ENCODE measurements at regions not wholly inside any gene's neighbourhood (a gene's known extent, or its start where the extent isn't known, plus 50 kb on each side); places are given as distances from the start of the nearest gene placed in this dataset.
"Not testable (repeated sequence)": the region's sequence is repeated elsewhere in the genome, so short reads cannot be mapped to it uniquely, and the experiment has no call there.

DNA sequence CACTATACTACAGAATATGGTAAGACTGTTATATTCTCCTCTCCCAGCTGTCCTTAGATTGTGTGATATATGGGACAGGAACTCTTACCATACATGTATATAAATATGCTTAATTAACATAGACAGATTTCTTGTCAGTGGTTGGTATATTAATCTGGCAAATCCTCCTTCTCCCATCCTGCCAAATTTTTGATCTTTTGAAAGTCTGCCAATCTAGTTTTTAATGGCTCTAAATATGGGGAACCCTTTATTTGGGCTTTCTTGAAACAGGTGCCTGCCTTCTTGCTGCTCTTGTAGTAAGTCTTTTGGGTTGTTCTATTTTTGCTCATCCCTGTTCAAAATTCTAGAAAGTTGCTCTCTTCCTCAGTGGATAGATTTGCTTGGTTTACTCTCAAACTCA is 63.5 kb downstream of the SPATA31D1 start:
- Histone ChIP-seq H3K4me1 (no peaks in the 10 kb centered on the region), H3K36me3 (ENCODE audit: insufficient read depth in 1 of 2, low read depth in 1 of 2) (no peaks in the 10 kb centered on the region), H3K9me3 (no peaks in the 10 kb centered on the region), H3K27ac (no peak overlapping the region), H3K27me3 (ENCODE audit: insufficient read depth in 3 of 3, low read length in 2 of 3) (no peaks in the 10 kb centered on the region), H3K4me3 (no peak overlapping the region)
- intact Hi-C loops (cut with DNase I) = no loop called here
- DNase-seq (no peak), ATAC-seq (no peak)
- TF ChIP-seq, protein P1, sequence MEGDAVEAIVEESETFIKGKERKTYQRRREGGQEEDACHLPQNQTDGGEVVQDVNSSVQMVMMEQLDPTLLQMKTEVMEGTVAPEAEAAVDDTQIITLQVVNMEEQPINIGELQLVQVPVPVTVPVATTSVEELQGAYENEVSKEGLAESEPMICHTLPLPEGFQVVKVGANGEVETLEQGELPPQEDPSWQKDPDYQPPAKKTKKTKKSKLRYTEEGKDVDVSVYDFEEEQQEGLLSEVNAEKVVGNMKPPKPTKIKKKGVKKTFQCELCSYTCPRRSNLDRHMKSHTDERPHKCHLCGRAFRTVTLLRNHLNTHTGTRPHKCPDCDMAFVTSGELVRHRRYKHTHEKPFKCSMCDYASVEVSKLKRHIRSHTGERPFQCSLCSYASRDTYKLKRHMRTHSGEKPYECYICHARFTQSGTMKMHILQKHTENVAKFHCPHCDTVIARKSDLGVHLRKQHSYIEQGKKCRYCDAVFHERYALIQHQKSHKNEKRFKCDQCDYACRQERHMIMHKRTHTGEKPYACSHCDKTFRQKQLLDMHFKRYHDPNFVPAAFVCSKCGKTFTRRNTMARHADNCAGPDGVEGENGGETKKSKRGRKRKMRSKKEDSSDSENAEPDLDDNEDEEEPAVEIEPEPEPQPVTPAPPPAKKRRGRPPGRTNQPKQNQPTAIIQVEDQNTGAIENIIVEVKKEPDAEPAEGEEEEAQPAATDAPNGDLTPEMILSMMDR (IDR thresholded peaks at IDR 0.05) = no peak

DNA sequence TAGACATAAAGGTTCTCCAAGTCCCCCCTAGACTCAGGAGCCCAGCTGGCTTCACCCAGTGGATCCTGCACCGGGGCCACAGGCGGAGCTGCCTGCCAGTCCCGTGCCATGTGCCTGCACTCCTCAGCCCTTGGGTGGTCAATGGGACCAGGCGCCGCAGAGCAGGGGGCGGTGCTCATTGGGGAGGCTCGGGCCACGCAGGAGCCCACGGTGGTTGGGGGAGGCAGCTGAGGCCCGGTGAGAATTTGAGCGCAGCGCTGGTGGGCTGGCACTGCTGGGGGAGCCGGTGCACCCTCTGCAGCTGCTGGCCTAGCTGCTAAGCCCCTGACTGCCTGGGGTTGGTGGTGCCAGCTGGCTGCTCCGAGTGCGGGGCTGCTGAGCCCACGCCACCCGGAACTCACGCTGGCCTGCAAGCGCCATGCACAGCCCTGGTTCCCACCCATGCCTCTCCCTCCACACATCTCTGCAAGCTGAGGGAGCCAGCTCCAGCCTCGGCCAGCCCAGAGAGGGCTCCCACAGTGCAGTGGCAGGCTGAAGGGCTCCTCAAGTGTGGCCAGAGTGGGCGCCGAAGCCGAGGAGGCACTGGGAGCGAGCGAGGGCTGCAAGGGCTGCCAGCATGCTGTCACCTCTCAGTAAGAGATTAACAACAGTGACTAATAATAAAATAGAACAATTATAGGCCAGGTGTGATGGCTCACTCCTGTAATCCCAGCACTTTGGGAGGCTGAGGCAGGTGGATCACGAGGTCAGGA is 65.9 kb downstream of the SPATA31D1 start:
- Histone ChIP-seq H3K36me3 (ENCODE audit: insufficient read depth in 1 of 2, low read depth in 1 of 2) (no peaks in the 10 kb centered on the region), H3K4me3 (no peak overlapping the region), H3K27me3 (ENCODE audit: insufficient read depth in 3 of 3, low read length in 2 of 3) (no peaks in the 10 kb centered on the region), H3K9me3 (no peaks in the 10 kb centered on the region), H3K27ac (no peak overlapping the region), H3K4me1 (no peaks in the 10 kb centered on the region)
- intact Hi-C loops (cut with DNase I) = no loop called here
- ATAC-seq (no peak), DNase-seq (no peak)
- TF ChIP-seq, protein P1 (IDR thresholded peaks at IDR 0.05) = no peak
- WGBS, 3 donors = 96 to 97% (median 96%) methylated on average over 25 to 26 of the region's 26 CpGs

DNA sequence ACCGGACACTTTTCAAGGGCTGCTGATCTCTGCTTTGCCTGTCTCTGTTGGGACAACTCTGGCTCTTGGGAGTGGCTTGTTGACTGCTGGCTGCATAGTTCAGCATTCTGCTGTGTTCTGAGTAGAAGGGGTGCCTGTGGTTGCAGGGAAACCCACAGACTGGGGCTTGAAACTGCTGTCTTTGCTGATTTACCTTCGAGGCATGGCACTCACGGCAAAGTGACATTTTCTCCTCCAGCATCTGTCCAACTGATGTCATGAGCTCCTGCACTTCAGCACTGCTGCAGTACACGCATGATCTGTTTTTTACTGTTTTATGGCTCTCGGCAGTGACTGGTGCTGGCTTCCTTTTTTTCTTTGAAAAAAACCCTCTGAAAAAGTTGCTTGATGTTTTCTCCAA is 69.2 kb downstream of the SPATA31D1 start:
- DNase-seq (no peak), ATAC-seq (no peak)
- 66 to 74% (median 69%) methylated on average over 5 of the region's 5 CpGs for WGBS, 3 donors

DNA sequence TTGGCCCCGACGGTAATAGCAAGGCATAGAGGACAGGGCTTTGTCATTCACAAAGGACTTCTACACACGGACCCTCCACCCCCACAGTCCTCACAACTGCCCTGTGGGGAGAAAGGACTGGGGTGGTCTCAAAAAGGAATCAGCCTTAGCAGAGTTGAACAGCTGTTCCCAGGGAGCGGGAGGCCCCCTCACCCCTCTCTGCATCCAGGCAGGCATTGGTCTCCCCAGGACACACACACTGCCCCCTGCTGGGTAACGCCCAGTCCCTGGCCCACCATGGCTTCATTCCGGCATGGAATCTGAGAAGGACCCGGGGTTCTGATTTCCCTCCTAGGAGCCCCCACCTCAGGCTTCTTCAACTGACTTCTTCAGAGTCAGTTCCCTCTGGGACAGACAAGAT is 73.2 kb downstream of the SPATA31D1 start:
- H3K9me3 ChIP-seq; DNase-seq; H3K36me3 ChIP-seq (ENCODE audit: insufficient read depth in 1 of 2, low read depth in 1 of 2); H3K4me1 ChIP-seq; H3K4me3 ChIP-seq; intact Hi-C loops (cut with DNase I); ATAC-seq; H3K27me3 ChIP-seq (ENCODE audit: insufficient read depth in 3 of 3, low read length in 2 of 3); H3K27ac ChIP-seq: not testable (repeated sequence)
- WGBS, 3 donors = 79 to 86% (median 84%) methylated on average over 7 of the region's 7 CpGs

More for the DNA sequence above, 69.2 kb downstream of the SPATA31D1 start:
- no peaks in the 10 kb centered on the region for H3K9me3 ChIP-seq
- no peaks in the 10 kb centered on the region for H3K4me1 ChIP-seq
- intact Hi-C loops (cut with DNase I) = no loop called here
- no peaks in the 10 kb centered on the region for H3K36me3 ChIP-seq (ENCODE audit: insufficient read depth in 1 of 2, low read depth in 1 of 2)
- H3K4me3 ChIP-seq = no peak overlapping the region
- no peak overlapping the region for H3K27ac ChIP-seq
- H3K27me3 ChIP-seq (ENCODE audit: insufficient read depth in 3 of 3, low read length in 2 of 3) = no peaks in the 10 kb centered on the region
- TF ChIP-seq, protein P1 (IDR thresholded peaks at IDR 0.05) = no peak

DNA sequence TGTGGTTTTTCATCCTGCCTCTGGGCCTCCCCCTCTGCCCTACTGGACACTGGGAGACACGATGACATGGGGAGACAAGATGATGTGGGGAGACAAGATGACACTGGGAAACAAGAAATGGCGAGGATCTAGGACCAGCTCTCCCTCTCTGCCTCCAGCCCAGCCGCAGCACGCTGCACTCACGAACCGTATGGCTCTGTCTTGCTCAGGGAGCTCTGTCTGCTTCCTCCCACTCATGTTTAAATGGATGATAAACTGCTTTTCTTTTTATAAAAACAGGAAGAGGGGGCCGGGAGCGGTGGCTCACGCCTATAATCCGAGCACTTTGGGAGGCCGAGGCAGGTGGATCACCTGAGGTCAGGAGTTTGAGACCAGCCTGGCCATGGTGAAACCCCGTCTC is 73.7 kb downstream of the SPATA31D1 start:
- intact Hi-C loops (cut with DNase I) = no loop called here
- 91 to 94% (median 92%) methylated on average over 11 to 12 of the region's 12 CpGs for WGBS, 3 donors
- no peaks in the 10 kb centered on the region for H3K4me1 ChIP-seq
- H3K27ac ChIP-seq = no peak overlapping the region
- DNase-seq (no peak), ATAC-seq (no peak)
- H3K27me3 ChIP-seq (ENCODE audit: insufficient read depth in 3 of 3, low read length in 2 of 3) = no peaks in the 10 kb centered on the region
- TF ChIP-seq, protein P1 (IDR thresholded peaks at IDR 0.05) = no peak
- no peak overlapping the region for H3K4me3 ChIP-seq
- no peaks in the 10 kb centered on the region for H3K9me3 ChIP-seq
- no peaks in the 10 kb centered on the region for H3K36me3 ChIP-seq (ENCODE audit: insufficient read depth in 1 of 2, low read depth in 1 of 2)

All from psoas muscle (tissue), 7 donors.